ENCODE measurements at regions not wholly inside any gene's neighbourhood (a gene's known extent, or its start where the extent isn't known, plus 50 kb on each side); places are given as distances from the start of the nearest gene placed in this dataset.

DNA sequence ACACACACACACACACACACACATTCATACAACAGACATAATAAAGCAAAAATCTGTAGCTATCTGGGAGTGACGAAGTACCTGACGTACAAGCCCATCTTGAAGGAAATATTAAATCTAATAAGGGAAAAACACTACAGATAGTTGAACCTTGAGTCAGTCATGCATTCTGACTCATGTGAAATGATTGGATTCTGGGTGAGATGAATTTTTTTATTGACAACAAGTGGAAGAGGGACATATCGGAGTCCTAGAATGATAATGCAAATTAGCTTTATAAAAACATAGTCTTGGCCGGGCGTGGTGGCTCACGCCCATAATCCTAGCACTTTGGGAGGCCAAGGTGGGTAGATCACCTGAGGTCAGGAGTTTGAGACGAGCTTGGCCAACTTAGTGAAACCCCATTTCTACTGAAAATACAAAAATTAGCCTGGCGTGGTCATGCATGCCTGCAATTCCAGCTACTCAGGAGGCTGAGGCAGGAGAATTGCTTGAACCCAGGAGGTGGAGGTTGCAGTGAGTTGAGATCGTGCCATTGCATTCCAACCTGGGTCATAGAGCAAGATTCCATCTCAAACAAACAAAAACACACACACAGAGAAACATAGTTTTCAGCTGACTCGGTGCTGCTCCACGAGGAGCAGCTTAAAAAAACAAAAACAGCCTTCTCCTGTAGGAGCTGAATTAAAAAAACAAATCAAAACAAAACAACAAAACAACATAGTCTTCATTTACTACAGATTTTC lies 154.4 kb upstream of the MKLN1 start:
- TF ChIP-seq RAD21 (IDR thresholded peaks at IDR 0.05; ENCODE audit: low read depth): no peak
- no peak for TF ChIP-seq TCF12 (IDR thresholded peaks at IDR 0.05; ENCODE audit: low read depth)
- no peak for TF ChIP-seq TEAD4 (IDR thresholded peaks at IDR 0.05)
- TF ChIP-seq NFIC (IDR thresholded peaks at IDR 0.05): no peak
- TF ChIP-seq EP300 (IDR thresholded peaks at IDR 0.05; ENCODE audit: borderline replicate concordance): no peak
- TF ChIP-seq, protein P1, sequence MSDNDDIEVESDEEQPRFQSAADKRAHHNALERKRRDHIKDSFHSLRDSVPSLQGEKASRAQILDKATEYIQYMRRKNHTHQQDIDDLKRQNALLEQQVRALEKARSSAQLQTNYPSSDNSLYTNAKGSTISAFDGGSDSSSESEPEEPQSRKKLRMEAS (IDR thresholded peaks at IDR 0.05): no peak
- TF ChIP-seq YY1 (IDR thresholded peaks at IDR 0.05; ENCODE audit: low read depth): no peak
- TF ChIP-seq ZBTB7A (IDR thresholded peaks at IDR 0.05; ENCODE audit: low read depth): no peak
- no peak for TF ChIP-seq CEBPB (IDR thresholded peaks at IDR 0.05)
- TF ChIP-seq EGR1 (IDR thresholded peaks at IDR 0.05): no peak
- no peak for TF ChIP-seq CREB1 (IDR thresholded peaks at IDR 0.05; ENCODE audit: low read depth)
- no peak for TF ChIP-seq TAF1 (IDR thresholded peaks at IDR 0.05; ENCODE audit: low read depth)
- TF ChIP-seq, protein P2, sequence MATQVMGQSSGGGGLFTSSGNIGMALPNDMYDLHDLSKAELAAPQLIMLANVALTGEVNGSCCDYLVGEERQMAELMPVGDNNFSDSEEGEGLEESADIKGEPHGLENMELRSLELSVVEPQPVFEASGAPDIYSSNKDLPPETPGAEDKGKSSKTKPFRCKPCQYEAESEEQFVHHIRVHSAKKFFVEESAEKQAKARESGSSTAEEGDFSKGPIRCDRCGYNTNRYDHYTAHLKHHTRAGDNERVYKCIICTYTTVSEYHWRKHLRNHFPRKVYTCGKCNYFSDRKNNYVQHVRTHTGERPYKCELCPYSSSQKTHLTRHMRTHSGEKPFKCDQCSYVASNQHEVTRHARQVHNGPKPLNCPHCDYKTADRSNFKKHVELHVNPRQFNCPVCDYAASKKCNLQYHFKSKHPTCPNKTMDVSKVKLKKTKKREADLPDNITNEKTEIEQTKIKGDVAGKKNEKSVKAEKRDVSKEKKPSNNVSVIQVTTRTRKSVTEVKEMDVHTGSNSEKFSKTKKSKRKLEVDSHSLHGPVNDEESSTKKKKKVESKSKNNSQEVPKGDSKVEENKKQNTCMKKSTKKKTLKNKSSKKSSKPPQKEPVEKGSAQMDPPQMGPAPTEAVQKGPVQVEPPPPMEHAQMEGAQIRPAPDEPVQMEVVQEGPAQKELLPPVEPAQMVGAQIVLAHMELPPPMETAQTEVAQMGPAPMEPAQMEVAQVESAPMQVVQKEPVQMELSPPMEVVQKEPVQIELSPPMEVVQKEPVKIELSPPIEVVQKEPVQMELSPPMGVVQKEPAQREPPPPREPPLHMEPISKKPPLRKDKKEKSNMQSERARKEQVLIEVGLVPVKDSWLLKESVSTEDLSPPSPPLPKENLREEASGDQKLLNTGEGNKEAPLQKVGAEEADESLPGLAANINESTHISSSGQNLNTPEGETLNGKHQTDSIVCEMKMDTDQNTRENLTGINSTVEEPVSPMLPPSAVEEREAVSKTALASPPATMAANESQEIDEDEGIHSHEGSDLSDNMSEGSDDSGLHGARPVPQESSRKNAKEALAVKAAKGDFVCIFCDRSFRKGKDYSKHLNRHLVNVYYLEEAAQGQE (IDR thresholded peaks at IDR 0.05; ENCODE audit: low read depth): no peak
- no peak for TF ChIP-seq FOXM1 (IDR thresholded peaks at IDR 0.05; ENCODE audit: borderline replicate concordance, low read depth)
- TF ChIP-seq, protein P3, sequence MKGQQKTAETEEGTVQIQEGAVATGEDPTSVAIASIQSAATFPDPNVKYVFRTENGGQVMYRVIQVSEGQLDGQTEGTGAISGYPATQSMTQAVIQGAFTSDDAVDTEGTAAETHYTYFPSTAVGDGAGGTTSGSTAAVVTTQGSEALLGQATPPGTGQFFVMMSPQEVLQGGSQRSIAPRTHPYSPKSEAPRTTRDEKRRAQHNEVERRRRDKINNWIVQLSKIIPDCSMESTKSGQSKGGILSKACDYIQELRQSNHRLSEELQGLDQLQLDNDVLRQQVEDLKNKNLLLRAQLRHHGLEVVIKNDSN (IDR thresholded peaks at IDR 0.05): no peak

DNA sequence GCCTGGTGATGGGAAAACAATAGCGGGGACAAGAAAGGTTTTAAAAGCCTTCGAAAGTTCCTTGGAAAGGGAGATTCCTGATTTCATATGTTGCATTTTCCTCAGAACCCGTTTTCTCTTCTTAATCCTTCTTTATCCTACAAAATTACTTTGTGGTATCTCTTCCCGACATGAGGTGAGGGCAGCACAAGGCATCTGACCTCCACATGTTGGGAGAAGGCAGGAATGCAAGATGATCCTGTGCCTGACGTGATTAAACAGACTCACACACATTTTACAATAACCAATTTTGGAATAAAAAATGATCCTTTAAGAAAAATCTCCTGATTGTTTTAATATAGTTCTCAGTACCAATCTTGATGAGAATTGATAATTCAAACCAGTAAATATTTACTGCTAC lies 153.3 kb upstream of the MKLN1 start:
- TF ChIP-seq FOXM1 (IDR thresholded peaks at IDR 0.05; ENCODE audit: borderline replicate concordance, low read depth) (no peak), CREB1 (IDR thresholded peaks at IDR 0.05; ENCODE audit: low read depth) (no peak), ZBTB7A (IDR thresholded peaks at IDR 0.05; ENCODE audit: low read depth) (no peak), TAF1 (IDR thresholded peaks at IDR 0.05; ENCODE audit: low read depth) (no peak), TCF12 (IDR thresholded peaks at IDR 0.05; ENCODE audit: low read depth) (no peak), EP300 (IDR thresholded peaks at IDR 0.05; ENCODE audit: borderline replicate concordance) (no peak), YY1 (IDR thresholded peaks at IDR 0.05; ENCODE audit: low read depth) (no peak), TEAD4 (IDR thresholded peaks at IDR 0.05) (no peak)
- TF ChIP-seq, protein P2 (IDR thresholded peaks at IDR 0.05; ENCODE audit: low read depth): no peak

DNA sequence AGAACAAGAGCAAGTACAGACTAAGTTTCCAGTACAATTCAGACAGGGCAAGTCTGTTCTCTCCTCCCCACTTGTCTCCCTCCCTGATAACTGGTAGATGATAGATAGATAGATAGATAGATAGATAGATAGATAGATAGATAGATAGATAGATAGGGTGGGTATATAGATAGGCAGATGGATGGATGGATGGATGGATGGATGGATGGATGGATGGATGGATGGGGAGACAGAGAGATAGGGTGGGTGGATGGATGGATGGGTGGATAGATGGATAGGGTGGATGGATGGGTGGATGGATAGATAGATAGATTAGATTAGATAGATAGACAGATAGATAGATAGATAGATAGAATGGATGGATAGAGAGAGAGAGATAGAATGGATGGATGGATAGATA lies 152.8 kb upstream of the MKLN1 start:
- TF ChIP-seq, protein P3 (IDR thresholded peaks at IDR 0.05): no peak
- TF ChIP-seq, protein P2 (IDR thresholded peaks at IDR 0.05; ENCODE audit: low read depth): no peak
- TF ChIP-seq YY1 (IDR thresholded peaks at IDR 0.05; ENCODE audit: low read depth) (no peak), EP300 (IDR thresholded peaks at IDR 0.05; ENCODE audit: borderline replicate concordance) (no peak), FOXM1 (IDR thresholded peaks at IDR 0.05; ENCODE audit: borderline replicate concordance, low read depth) (no peak), CREB1 (IDR thresholded peaks at IDR 0.05; ENCODE audit: low read depth) (no peak), TCF12 (IDR thresholded peaks at IDR 0.05; ENCODE audit: low read depth) (no peak), NFIC (IDR thresholded peaks at IDR 0.05) (no peak), CEBPB (IDR thresholded peaks at IDR 0.05) (no peak), TAF1 (IDR thresholded peaks at IDR 0.05; ENCODE audit: low read depth) (no peak), ZBTB7A (IDR thresholded peaks at IDR 0.05; ENCODE audit: low read depth) (no peak), RAD21 (IDR thresholded peaks at IDR 0.05; ENCODE audit: low read depth) (no peak), EGR1 (IDR thresholded peaks at IDR 0.05) (no peak)
- TF ChIP-seq, protein P1 (IDR thresholded peaks at IDR 0.05): no peak

DNA sequence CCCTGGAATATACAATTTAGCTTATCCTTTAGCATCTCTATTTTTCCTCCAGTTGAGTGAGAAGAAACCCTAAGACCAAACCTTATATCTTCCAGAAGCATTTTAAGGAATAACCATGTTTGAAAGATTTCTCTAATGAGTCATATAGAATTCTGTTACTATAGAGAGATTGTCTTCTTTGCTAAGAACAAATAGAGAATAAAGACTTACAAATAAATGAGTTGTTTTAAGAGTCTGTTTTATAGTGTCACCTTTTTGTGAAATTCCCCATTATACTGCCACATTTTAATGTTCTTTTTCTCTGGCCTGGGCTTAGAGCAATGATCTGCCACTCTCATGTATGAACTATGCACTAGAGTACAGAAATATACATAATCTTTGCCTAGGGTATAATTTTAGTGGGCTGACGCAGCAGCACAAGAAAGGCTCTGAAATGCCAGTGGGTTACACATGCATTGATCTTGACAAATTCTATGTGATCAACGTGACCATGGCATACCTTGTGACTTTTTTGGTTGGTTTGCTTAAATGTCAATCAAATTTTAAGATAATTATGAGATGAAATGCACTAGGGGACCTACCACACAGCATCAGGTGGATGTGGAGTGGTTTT lies 145.1 kb upstream of the MKLN1 start:
- TF ChIP-seq RAD21 (IDR thresholded peaks at IDR 0.05; ENCODE audit: low read depth): no peak
- TF ChIP-seq ZBTB7A (IDR thresholded peaks at IDR 0.05; ENCODE audit: low read depth): no peak
- no peak for TF ChIP-seq NFIC (IDR thresholded peaks at IDR 0.05)
- TF ChIP-seq CEBPB (IDR thresholded peaks at IDR 0.05): no peak
- no peak for TF ChIP-seq TAF1 (IDR thresholded peaks at IDR 0.05; ENCODE audit: low read depth)
- TF ChIP-seq TCF12 (IDR thresholded peaks at IDR 0.05; ENCODE audit: low read depth): no peak
- no peak for TF ChIP-seq EP300 (IDR thresholded peaks at IDR 0.05; ENCODE audit: borderline replicate concordance)
- TF ChIP-seq TEAD4 (IDR thresholded peaks at IDR 0.05): no peak
- TF ChIP-seq, protein P2 (IDR thresholded peaks at IDR 0.05; ENCODE audit: low read depth): no peak
- TF ChIP-seq YY1 (IDR thresholded peaks at IDR 0.05; ENCODE audit: low read depth): no peak
- TF ChIP-seq EGR1 (IDR thresholded peaks at IDR 0.05): no peak
- TF ChIP-seq, protein P1 (IDR thresholded peaks at IDR 0.05): no peak
- no peak for TF ChIP-seq FOXM1 (IDR thresholded peaks at IDR 0.05; ENCODE audit: borderline replicate concordance, low read depth)
- TF ChIP-seq CREB1 (IDR thresholded peaks at IDR 0.05; ENCODE audit: low read depth): no peak
- TF ChIP-seq, protein P3 (IDR thresholded peaks at IDR 0.05): no peak

Measured in Ishikawa (cell line).